Gastroesophageal sphincter (tissue), 3 donors: ENCODE measurements at regions not wholly inside any gene's neighbourhood (a gene's known extent, or its start where the extent isn't known, plus 50 kb on each side); places are given as distances from the start of the nearest gene placed in this dataset.

Source experiments
- CTCF ChIP-seq, 4 experiments: fragments of 200-600 bp in 2 of 4; fragments of 450-650 bp in 2 of 4; sonication (generic) in 1 of 4; IDR thresholded peaks; one replicate each; pipeline ENCODE4 v1.5.1; 2017 to 2019; ENCODE audit warnings: antibody characterized with exemption in 4 of 4, mild to moderate bottlenecking in 2 of 4, moderate library complexity in 2 of 4
- EP300 ChIP-seq: sonication (generic); formaldehyde crosslinking; IDR thresholded peaks from one replicate; pipeline ENCODE4 v1.6.1; 2017; ENCODE audit warnings: antibody characterized with exemption, mild to moderate bottlenecking
- POLR2AphosphoS5 ChIP-seq: sonication (generic); formaldehyde crosslinking; IDR thresholded peaks from one replicate; pipeline ENCODE4 v1.6.1; 2017; ENCODE audit warnings: antibody characterized with exemption

DNA sequence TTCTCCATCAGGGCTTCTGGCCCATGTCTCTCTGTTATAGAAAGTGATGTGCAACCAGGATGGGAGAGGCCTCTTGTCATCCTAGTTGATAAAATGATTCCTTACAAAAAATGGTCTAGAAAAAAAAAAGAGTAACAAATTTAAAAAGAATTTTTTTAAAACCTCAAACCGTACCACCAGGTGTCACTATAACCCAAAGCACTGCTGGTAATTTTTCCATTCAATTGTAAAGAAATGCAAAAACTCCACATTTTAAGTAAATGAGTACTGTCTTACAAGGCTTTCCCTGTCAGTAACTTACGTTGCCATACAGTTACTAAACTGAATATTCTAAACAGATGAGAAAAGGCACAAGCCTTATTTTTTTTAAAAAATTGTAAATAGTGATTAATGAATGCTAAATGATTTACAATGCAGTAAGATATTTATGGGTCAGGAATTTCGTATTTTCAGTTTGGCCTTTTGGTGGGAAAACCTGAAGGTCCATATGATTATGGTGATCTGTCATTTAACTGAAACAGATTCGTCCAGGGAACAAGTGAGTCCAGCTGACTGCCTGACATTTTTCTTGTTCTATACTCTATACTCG, 95.4 kb downstream of the OGFRL1 start:
- TF ChIP-seq CTCF (IDR thresholded peaks at IDR 0.05) (peak; percentile 58 to 82 (median 74)), EP300 (no peak), POLR2AphosphoS5 (no peak)
